GM23338 (cell line): ENCODE measurements at regions not wholly inside any gene's neighbourhood (a gene's known extent, or its start where the extent isn't known, plus 50 kb on each side); places are given as distances from the start of the nearest gene placed in this dataset.

ENCODE experiments used
- CREB1 ChIP-seq: fragments of 250-450 bp; sonication (Bioruptor Pico); IDR thresholded peaks from 2 replicates; pipeline ENCODE4 v1.5.0; 2020; ENCODE audit warnings: low read depth, mild to moderate bottlenecking, moderate library complexity
- EZH2 ChIP-seq: fragments of 200-600 bp; sonication (generic); IDR thresholded peaks from one replicate; pipeline ENCODE4 v1.8.0; 2017; ENCODE audit warnings: antibody characterized with exemption, mild to moderate bottlenecking, low read depth; ENCODE audit not compliant: unreplicated experiment
- EZH2phosphoT487 ChIP-seq: fragments of 200-600 bp; sonication (generic); IDR thresholded peaks from one replicate; pipeline ENCODE4 v1.8.1; 2018; ENCODE audit warnings: antibody characterized with exemption; ENCODE audit not compliant: unreplicated experiment
- JUNB ChIP-seq: IDR thresholded peaks from one replicate; pipeline ENCODE4 v1.6.1; 2016; ENCODE audit warnings: antibody characterized with exemption; ENCODE audit not compliant: unreplicated experiment
- POLR2AphosphoS5 ChIP-seq: IDR thresholded peaks from 2 replicates; pipeline ENCODE4 v1.6.1; 2016; ENCODE audit warnings: antibody characterized with exemption, low read depth
- STAT1 ChIP-seq: IDR thresholded peaks from one replicate; pipeline ENCODE4 v1.6.1; 2016; ENCODE audit warnings: antibody characterized with exemption; ENCODE audit not compliant: unreplicated experiment
- ZNF114 ChIP-seq: fragments of 250-450 bp; sonication (Bioruptor Pico); IDR thresholded peaks from 2 replicates; pipeline ENCODE4 v1.5.0; 2020; ENCODE audit warnings: mild to moderate bottlenecking, moderate library complexity
- ZNF331 ChIP-seq: fragments of 250-450 bp; sonication (Bioruptor Pico); IDR thresholded peaks from 2 replicates; pipeline ENCODE4 v1.5.0; 2020; ENCODE audit warnings: low read depth, mild to moderate bottlenecking, moderate library complexity
- TF ChIP-seq, protein P1 (sequence below), 2 experiments: fragments of 200-600 bp in 1 of 2; sonication (generic) in 1 of 2; conservative IDR thresholded peaks; 2 replicates each; pipeline versions ENCODE4 v1.5.1 to v1.6.1; 2016 to 2017; ENCODE audit warnings: antibody characterized with exemption in 2 of 2, low read depth in 2 of 2, mild to moderate bottlenecking in 2 of 2, moderate library complexity in 1 of 2
- TF ChIP-seq, protein P2 (sequence below): IDR thresholded peaks from one replicate; pipeline ENCODE4 v1.6.1; 2018; ENCODE audit warnings: antibody characterized with exemption; ENCODE audit not compliant: unreplicated experiment
- TF ChIP-seq, protein P3 (sequence below): fragments of 250-450 bp; sonication (Bioruptor Pico); IDR thresholded peaks from 2 replicates; pipeline ENCODE4 v1.5.0; 2020; ENCODE audit warnings: mild to moderate bottlenecking, moderate library complexity

DNA sequence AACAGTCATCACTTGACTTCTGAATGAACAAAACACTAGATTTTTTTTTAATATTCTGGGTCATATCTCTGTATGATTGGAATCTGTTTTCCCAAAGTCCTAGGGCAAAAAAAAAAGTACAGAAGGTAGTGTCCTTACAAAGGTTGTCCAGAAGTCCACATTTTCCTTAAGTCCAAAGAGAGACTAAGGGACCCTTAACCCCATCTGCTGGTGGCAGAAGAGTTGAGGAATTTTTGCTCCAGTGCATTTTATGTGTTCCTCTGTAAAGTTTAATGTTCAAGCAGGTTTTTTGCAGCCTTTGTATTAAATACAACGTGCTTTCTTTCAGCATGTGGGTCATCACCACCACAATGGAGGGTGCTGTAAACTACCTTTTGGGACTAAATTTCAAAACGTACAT lies 215.9 kb downstream of the SP3 start:
- TF ChIP-seq CREB1 (CRISPR knock-in tag) = no peak
- TF ChIP-seq, protein P1, sequence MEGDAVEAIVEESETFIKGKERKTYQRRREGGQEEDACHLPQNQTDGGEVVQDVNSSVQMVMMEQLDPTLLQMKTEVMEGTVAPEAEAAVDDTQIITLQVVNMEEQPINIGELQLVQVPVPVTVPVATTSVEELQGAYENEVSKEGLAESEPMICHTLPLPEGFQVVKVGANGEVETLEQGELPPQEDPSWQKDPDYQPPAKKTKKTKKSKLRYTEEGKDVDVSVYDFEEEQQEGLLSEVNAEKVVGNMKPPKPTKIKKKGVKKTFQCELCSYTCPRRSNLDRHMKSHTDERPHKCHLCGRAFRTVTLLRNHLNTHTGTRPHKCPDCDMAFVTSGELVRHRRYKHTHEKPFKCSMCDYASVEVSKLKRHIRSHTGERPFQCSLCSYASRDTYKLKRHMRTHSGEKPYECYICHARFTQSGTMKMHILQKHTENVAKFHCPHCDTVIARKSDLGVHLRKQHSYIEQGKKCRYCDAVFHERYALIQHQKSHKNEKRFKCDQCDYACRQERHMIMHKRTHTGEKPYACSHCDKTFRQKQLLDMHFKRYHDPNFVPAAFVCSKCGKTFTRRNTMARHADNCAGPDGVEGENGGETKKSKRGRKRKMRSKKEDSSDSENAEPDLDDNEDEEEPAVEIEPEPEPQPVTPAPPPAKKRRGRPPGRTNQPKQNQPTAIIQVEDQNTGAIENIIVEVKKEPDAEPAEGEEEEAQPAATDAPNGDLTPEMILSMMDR (conservative IDR thresholded peaks at IDR 0.05; ENCODE audit: low read depth in 2 of 2) = peak in 1 of 2 experiments; percentile 34; a peak in 2 of 4 replicates
- TF ChIP-seq ZNF331 (CRISPR knock-in tag) = no peak
- TF ChIP-seq EZH2 = no peak
- no peak for TF ChIP-seq EZH2phosphoT487
- TF ChIP-seq, protein P2, sequence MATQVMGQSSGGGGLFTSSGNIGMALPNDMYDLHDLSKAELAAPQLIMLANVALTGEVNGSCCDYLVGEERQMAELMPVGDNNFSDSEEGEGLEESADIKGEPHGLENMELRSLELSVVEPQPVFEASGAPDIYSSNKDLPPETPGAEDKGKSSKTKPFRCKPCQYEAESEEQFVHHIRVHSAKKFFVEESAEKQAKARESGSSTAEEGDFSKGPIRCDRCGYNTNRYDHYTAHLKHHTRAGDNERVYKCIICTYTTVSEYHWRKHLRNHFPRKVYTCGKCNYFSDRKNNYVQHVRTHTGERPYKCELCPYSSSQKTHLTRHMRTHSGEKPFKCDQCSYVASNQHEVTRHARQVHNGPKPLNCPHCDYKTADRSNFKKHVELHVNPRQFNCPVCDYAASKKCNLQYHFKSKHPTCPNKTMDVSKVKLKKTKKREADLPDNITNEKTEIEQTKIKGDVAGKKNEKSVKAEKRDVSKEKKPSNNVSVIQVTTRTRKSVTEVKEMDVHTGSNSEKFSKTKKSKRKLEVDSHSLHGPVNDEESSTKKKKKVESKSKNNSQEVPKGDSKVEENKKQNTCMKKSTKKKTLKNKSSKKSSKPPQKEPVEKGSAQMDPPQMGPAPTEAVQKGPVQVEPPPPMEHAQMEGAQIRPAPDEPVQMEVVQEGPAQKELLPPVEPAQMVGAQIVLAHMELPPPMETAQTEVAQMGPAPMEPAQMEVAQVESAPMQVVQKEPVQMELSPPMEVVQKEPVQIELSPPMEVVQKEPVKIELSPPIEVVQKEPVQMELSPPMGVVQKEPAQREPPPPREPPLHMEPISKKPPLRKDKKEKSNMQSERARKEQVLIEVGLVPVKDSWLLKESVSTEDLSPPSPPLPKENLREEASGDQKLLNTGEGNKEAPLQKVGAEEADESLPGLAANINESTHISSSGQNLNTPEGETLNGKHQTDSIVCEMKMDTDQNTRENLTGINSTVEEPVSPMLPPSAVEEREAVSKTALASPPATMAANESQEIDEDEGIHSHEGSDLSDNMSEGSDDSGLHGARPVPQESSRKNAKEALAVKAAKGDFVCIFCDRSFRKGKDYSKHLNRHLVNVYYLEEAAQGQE = no peak
- TF ChIP-seq JUNB = no peak
- TF ChIP-seq POLR2AphosphoS5 = no peak
- TF ChIP-seq STAT1 = no peak
- no peak for TF ChIP-seq ZNF114 (CRISPR knock-in tag)
- TF ChIP-seq, protein P3, sequence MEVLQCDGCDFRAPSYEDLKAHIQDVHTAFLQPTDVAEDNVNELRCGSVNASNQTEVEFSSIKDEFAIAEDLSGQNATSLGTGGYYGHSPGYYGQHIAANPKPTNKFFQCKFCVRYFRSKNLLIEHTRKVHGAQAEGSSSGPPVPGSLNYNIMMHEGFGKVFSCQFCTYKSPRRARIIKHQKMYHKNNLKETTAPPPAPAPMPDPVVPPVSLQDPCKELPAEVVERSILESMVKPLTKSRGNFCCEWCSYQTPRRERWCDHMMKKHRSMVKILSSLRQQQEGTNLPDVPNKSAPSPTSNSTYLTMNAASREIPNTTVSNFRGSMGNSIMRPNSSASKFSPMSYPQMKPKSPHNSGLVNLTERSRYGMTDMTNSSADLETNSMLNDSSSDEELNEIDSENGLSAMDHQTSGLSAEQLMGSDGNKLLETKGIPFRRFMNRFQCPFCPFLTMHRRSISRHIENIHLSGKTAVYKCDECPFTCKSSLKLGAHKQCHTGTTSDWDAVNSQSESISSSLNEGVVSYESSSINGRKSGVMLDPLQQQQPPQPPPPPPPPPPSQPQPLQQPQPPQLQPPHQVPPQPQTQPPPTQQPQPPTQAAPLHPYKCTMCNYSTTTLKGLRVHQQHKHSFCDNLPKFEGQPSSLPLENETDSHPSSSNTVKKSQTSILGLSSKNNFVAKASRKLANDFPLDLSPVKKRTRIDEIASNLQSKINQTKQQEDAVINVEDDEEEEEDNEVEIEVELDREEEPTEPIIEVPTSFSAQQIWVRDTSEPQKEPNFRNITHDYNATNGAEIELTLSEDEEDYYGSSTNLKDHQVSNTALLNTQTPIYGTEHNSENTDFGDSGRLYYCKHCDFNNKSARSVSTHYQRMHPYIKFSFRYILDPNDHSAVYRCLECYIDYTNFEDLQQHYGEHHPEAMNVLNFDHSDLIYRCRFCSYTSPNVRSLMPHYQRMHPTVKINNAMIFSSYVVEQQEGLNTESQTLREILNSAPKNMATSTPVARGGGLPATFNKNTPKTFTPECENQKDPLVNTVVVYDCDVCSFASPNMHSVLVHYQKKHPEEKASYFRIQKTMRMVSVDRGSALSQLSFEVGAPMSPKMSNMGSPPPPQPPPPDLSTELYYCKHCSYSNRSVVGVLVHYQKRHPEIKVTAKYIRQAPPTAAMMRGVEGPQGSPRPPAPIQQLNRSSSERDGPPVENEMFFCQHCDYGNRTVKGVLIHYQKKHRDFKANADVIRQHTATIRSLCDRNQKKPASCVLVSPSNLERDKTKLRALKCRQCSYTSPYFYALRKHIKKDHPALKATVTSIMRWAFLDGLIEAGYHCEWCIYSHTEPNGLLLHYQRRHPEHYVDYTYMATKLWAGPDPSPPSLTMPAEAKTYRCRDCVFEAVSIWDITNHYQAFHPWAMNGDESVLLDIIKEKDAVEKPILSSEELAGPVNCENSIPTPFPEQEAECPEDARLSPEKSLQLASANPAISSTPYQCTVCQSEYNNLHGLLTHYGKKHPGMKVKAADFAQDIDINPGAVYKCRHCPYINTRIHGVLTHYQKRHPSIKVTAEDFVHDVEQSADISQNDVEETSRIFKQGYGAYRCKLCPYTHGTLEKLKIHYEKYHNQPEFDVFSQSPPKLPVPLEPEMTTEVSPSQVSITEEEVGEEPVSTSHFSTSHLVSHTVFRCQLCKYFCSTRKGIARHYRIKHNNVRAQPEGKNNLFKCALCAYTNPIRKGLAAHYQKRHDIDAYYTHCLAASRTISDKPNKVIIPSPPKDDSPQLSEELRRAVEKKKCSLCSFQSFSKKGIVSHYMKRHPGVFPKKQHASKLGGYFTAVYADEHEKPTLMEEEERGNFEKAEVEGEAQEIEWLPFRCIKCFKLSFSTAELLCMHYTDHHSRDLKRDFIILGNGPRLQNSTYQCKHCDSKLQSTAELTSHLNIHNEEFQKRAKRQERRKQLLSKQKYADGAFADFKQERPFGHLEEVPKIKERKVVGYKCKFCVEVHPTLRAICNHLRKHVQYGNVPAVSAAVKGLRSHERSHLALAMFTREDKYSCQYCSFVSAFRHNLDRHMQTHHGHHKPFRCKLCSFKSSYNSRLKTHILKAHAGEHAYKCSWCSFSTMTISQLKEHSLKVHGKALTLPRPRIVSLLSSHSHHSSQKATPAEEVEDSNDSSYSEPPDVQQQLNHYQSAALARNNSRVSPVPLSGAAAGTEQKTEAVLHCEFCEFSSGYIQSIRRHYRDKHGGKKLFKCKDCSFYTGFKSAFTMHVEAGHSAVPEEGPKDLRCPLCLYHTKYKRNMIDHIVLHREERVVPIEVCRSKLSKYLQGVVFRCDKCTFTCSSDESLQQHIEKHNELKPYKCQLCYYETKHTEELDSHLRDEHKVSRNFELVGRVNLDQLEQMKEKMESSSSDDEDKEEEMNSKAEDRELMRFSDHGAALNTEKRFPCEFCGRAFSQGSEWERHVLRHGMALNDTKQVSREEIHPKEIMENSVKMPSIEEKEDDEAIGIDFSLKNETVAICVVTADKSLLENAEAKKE (CRISPR knock-in tag) = no peak
